HG02973 (cell line): ENCODE measurements at regions not wholly inside any gene's neighbourhood (a gene's known extent, or its start where the extent isn't known, plus 50 kb on each side); places are given as distances from the start of the nearest gene placed in this dataset.

Experiments
- ATAC-seq: cut with Tn5 transposase; IDR thresholded peaks from one replicate; pipeline ENCODE4 v1.9.1; 2021; ENCODE audit warnings: moderate library complexity; ENCODE audit not compliant: unreplicated experiment

- ATAC-seq = no peak
These were observed 742.7 kb downstream of the TLE1 start for GRCh38 chr9:80946496-80947170.

- ATAC-seq = no peak
These were observed 743.9 kb downstream of the TLE1 start for GRCh38 chr9:80945436-80945835.

GRCh38 chr9:80937645-80938044 is 751.7 kb downstream of the TLE1 start:
- ATAC-seq = no peak

GRCh38 chr9:80934095-80934494 is 755.3 kb downstream of the TLE1 start:
- no peak for ATAC-seq

GRCh38 chr9:80932947-80933780 is 756.2 kb downstream of the TLE1 start:
- no peak for ATAC-seq

GRCh38 chr9:80932181-80932580 is 757.2 kb downstream of the TLE1 start:
- no peak for ATAC-seq

- no peak for ATAC-seq
These were observed 758.2 kb downstream of the TLE1 start for GRCh38 chr9:80931163-80931562.

GRCh38 chr9:80928697-80929096 is 760.6 kb downstream of the TLE1 start:
- ATAC-seq = no peak

- no peak for ATAC-seq
These were observed 762.7 kb downstream of the TLE1 start for GRCh38 chr9:80926611-80927010.

- ATAC-seq = no peak
These were observed 766.8 kb downstream of the TLE1 start for GRCh38 chr9:80922544-80922943.

GRCh38 chr9:80906728-80907127 is 782.6 kb downstream of the TLE1 start:
- no peak for ATAC-seq

- ATAC-seq = no peak
These were observed 790.1 kb downstream of the TLE1 start for GRCh38 chr9:80899208-80899607.

GRCh38 chr9:80893190-80893589 is 796.2 kb downstream of the TLE1 start:
- ATAC-seq = no peak

GRCh38 chr9:80892703-80893102 is 796.6 kb downstream of the TLE1 start:
- ATAC-seq = no peak

- no peak for ATAC-seq
These were observed 799.2 kb downstream of the TLE1 start for GRCh38 chr9:80890124-80890523.

- ATAC-seq = no peak
These were observed 803.5 kb downstream of the TLE1 start for GRCh38 chr9:80885894-80886293.

GRCh38 chr9:80883826-80884579 is 805.3 kb downstream of the TLE1 start:
- no peak for ATAC-seq

- no peak for ATAC-seq
These were observed 805.9 kb downstream of the TLE1 start for GRCh38 chr9:80883426-80883825.

- no peak for ATAC-seq
These were observed 807.4 kb downstream of the TLE1 start for GRCh38 chr9:80881940-80882339.

- ATAC-seq = no peak
These were observed 808.0 kb downstream of the TLE1 start for GRCh38 chr9:80881320-80881719.

GRCh38 chr9:80878556-80878955 is 810.8 kb downstream of the TLE1 start:
- no peak for ATAC-seq

- ATAC-seq = no peak
These were observed 813.4 kb downstream of the TLE1 start for GRCh38 chr9:80875947-80876346.
